ENCODE measurements at regions not wholly inside any gene's neighbourhood (a gene's known extent, or its start where the extent isn't known, plus 50 kb on each side); places are given as distances from the start of the nearest gene placed in this dataset.

DNA sequence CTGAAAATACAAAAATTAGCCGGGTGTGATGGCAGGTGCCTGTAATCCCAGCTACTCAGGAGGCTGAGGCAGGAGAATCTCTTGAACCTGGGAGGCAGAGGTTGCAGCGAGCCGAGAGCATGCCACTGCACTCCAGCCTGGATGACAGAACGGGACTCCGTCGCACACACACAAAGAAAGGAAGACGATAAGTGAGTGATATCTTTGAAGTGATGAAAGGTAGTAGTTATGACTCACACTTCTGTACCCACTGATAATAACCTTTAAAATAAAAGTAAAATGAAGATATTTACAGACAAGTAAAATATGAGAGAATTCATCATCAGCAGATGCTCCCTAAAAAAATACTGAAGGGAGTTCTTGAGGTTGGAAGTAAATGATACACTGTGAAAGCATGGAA lies 171.3 kb upstream of the CRY1 start:
- no peaks in the 10 kb centered on the region for H3K4me1 ChIP-seq (ENCODE audit: control insufficient read depth in 2 of 2, insufficient read depth in 2 of 2, low read length in 2 of 2)
- H3K9ac ChIP-seq (ENCODE audit: low read depth in 1 of 2, low read length in 2 of 2): no peak overlapping the region
- no peak overlapping the region for H3K27ac ChIP-seq (ENCODE audit: low read depth in 2 of 2, low read length in 2 of 2)
- no peaks in the 10 kb centered on the region for H3K9me3 ChIP-seq (ENCODE audit: control insufficient read depth in 2 of 2, low read length in 2 of 2)
- H3K4me3 ChIP-seq (ENCODE audit: low read length in 2 of 2): no peak overlapping the region
- no peaks in the 10 kb centered on the region for H3K27me3 ChIP-seq (ENCODE audit: control insufficient read depth in 2 of 2, insufficient read depth in 2 of 2, low read length in 2 of 2)
- no peaks in the 10 kb centered on the region for H3K36me3 ChIP-seq (ENCODE audit: control insufficient read depth in 2 of 2, insufficient read depth in 2 of 2, low read length in 2 of 2)

DNA sequence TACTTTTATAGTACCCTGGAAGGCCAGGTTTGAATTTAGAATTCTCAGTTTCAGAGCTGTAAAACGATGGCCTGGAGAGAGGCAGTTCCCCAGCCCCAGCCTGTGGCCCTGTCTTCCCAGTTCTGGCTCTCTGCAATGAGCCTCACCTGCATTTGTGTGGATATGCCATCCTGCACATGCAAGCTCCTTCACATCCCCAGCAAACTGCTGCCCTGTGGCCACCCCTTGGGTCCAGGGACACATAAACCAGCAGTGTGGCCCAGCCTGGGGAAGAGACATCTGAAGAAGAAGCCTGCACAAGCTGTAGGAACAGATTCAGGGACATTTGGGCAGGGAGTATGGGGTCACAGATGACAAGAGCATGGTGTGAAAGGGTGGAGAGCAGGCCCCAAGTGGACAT lies 174.3 kb upstream of the CRY1 start:
- H3K27me3 ChIP-seq (ENCODE audit: control insufficient read depth in 2 of 2, insufficient read depth in 2 of 2, low read length in 2 of 2): no peaks in the 10 kb centered on the region
- no peak overlapping the region for H3K4me3 ChIP-seq (ENCODE audit: low read length in 2 of 2)
- H3K4me1 ChIP-seq (ENCODE audit: control insufficient read depth in 2 of 2, insufficient read depth in 2 of 2, low read length in 2 of 2): no peaks in the 10 kb centered on the region
- H3K36me3 ChIP-seq (ENCODE audit: control insufficient read depth in 2 of 2, insufficient read depth in 2 of 2, low read length in 2 of 2): no peaks in the 10 kb centered on the region
- H3K9me3 ChIP-seq (ENCODE audit: control insufficient read depth in 2 of 2, low read length in 2 of 2): no peaks in the 10 kb centered on the region
- no peak overlapping the region for H3K27ac ChIP-seq (ENCODE audit: low read depth in 2 of 2, low read length in 2 of 2)
- H3K9ac ChIP-seq (ENCODE audit: low read depth in 1 of 2, low read length in 2 of 2): no peak overlapping the region

DNA sequence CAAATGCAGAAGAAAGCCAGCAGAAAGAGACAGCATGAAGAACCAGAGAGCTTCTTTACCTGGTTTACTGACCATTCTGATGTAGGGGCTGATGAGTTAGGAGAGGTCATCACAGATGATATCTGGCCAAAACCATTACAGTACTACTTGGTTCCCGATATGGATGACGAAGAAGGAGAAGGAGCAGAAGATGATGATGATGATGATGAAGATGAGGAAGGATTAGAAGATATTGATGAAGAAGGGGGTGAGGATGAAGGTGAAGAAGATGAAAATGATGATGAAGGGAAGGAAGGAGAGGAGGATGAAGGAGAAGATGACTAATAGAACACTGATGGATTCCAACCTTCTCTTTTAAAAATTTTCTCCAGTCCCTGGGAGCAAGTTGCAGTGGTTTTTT lies 178.2 kb upstream of the CRY1 start:
- Histone ChIP-seq H3K27me3 (ENCODE audit: control insufficient read depth in 2 of 2, insufficient read depth in 2 of 2, low read length in 2 of 2) (no peaks in the 10 kb centered on the region), H3K27ac (ENCODE audit: low read depth in 2 of 2, low read length in 2 of 2) (no peak overlapping the region), H3K9ac (ENCODE audit: low read depth in 1 of 2, low read length in 2 of 2) (no peak overlapping the region)

DNA sequence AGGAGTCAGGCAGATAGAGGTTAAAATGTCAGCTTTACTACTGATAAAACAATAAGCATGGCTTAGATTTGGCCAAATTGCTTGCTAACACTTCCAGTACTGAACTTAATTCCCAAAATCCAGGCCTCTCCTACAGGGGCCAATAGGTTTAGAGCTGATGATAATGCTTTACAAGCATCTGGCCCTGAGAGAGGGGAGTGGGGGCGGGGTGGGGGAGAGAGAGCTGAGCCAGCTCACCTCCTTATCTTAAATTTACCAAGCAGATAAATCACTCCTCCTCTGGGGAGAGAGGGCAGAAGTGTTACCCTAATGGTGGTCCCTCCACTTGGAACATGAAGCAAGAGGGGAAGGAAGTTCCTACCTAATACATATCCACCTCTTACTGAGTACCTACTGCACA lies 182.2 kb upstream of the CRY1 start:
- Histone ChIP-seq H3K27ac (ENCODE audit: low read depth in 2 of 2, low read length in 2 of 2) (no peak overlapping the region), H3K36me3 (ENCODE audit: control insufficient read depth in 2 of 2, insufficient read depth in 2 of 2, low read length in 2 of 2) (no peaks in the 10 kb centered on the region), H3K4me1 (ENCODE audit: control insufficient read depth in 2 of 2, insufficient read depth in 2 of 2, low read length in 2 of 2) (no peaks in the 10 kb centered on the region), H3K9ac (ENCODE audit: low read depth in 1 of 2, low read length in 2 of 2) (no peak overlapping the region), H3K9me3 (ENCODE audit: control insufficient read depth in 2 of 2, low read length in 2 of 2) (no peaks in the 10 kb centered on the region), H3K27me3 (ENCODE audit: control insufficient read depth in 2 of 2, insufficient read depth in 2 of 2, low read length in 2 of 2) (no peaks in the 10 kb centered on the region), H3K4me3 (ENCODE audit: low read length in 2 of 2) (no peak overlapping the region)

More for the DNA sequence above, 178.2 kb upstream of the CRY1 start:
- no peaks in the 10 kb centered on the region for H3K36me3 ChIP-seq (ENCODE audit: control insufficient read depth in 2 of 2, insufficient read depth in 2 of 2, low read length in 2 of 2)
- H3K4me1 ChIP-seq (ENCODE audit: control insufficient read depth in 2 of 2, insufficient read depth in 2 of 2, low read length in 2 of 2): no peaks in the 10 kb centered on the region
- H3K4me3 ChIP-seq (ENCODE audit: low read length in 2 of 2): no peak overlapping the region
- no peaks in the 10 kb centered on the region for H3K9me3 ChIP-seq (ENCODE audit: control insufficient read depth in 2 of 2, low read length in 2 of 2)

DNA sequence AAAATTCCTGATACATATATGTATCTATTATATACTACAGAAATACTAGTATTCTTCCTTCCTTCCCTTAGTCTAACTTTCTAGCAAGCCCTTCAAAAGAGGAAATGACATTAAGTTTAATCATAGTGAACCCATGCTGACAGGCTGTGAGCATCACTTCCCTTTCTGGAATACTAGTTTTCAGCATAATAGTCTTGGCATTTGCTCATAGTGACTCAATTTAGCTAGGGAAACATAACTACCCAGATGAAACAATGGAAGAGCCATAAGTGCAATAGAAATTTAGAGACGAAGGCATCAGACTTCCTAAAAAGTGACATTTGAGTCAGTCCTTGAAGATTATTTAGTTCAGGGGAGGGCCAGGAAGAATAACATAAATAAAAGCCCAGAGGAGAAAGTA lies 184.5 kb upstream of the CRY1 start:
- no peak overlapping the region for H3K27ac ChIP-seq (ENCODE audit: low read depth in 2 of 2, low read length in 2 of 2)
- H3K4me1 ChIP-seq (ENCODE audit: control insufficient read depth in 2 of 2, insufficient read depth in 2 of 2, low read length in 2 of 2): no peaks in the 10 kb centered on the region
- H3K27me3 ChIP-seq (ENCODE audit: control insufficient read depth in 2 of 2, insufficient read depth in 2 of 2, low read length in 2 of 2): no peaks in the 10 kb centered on the region
- no peak overlapping the region for H3K4me3 ChIP-seq (ENCODE audit: low read length in 2 of 2)
- H3K36me3 ChIP-seq (ENCODE audit: control insufficient read depth in 2 of 2, insufficient read depth in 2 of 2, low read length in 2 of 2): no peaks in the 10 kb centered on the region
- no peak overlapping the region for H3K9ac ChIP-seq (ENCODE audit: low read depth in 1 of 2, low read length in 2 of 2)
- no peaks in the 10 kb centered on the region for H3K9me3 ChIP-seq (ENCODE audit: control insufficient read depth in 2 of 2, low read length in 2 of 2)

DNA sequence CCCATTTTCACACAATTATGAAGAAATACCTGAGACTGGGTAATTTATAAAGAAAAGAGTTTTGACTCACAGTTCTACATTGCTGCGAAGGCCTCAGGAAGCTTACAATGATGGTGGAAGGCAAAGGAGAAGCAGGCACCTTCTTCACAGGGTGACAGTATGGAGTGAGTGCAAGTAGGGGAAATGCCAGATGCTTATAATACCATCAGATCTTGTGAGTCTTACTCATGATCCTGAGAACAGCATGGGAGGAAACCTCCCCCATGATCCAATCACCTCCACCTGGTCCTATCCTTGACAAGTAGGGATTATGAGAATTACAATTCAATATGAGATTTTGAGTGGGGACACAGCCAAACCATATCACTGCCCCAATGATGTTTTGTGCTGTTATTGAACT lies 189.3 kb upstream of the CRY1 start:
- Histone ChIP-seq H3K4me1 (ENCODE audit: control insufficient read depth in 2 of 2, insufficient read depth in 2 of 2, low read length in 2 of 2) (no peaks in the 10 kb centered on the region), H3K4me3 (ENCODE audit: low read length in 2 of 2) (no peak overlapping the region), H3K36me3 (ENCODE audit: control insufficient read depth in 2 of 2, insufficient read depth in 2 of 2, low read length in 2 of 2) (no peaks in the 10 kb centered on the region), H3K9me3 (ENCODE audit: control insufficient read depth in 2 of 2, low read length in 2 of 2) (peaks cover 2 to 3% of the 10 kb centered on the region in 2 donors), H3K9ac (ENCODE audit: low read depth in 1 of 2, low read length in 2 of 2) (no peak overlapping the region), H3K27ac (ENCODE audit: low read depth in 2 of 2, low read length in 2 of 2) (no peak overlapping the region), H3K27me3 (ENCODE audit: control insufficient read depth in 2 of 2, insufficient read depth in 2 of 2, low read length in 2 of 2) (no peaks in the 10 kb centered on the region)

DNA sequence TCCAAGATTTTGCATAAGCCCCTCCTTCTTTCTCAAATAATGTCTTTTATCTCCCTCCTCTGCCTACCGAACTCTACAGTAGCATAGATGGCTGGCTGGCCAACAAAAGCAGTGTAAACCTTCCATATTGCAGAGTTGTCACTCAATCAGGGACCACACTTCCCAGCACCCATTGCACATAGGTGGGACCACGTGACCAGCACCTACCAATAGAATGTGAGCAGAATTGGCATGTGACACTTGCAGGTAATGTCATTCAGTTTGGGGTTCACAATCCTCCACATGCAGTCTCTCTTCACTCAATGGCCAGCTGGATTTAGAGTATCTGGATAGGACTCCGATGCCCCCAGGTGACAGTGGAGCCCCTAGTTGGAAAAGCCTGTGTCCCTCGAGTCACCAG lies 190.3 kb upstream of the CRY1 start:
- Histone ChIP-seq H3K36me3 (ENCODE audit: control insufficient read depth in 2 of 2, insufficient read depth in 2 of 2, low read length in 2 of 2) (no peaks in the 10 kb centered on the region), H3K27me3 (ENCODE audit: control insufficient read depth in 2 of 2, insufficient read depth in 2 of 2, low read length in 2 of 2) (no peaks in the 10 kb centered on the region), H3K9ac (ENCODE audit: low read depth in 1 of 2, low read length in 2 of 2) (no peak overlapping the region)

DNA sequence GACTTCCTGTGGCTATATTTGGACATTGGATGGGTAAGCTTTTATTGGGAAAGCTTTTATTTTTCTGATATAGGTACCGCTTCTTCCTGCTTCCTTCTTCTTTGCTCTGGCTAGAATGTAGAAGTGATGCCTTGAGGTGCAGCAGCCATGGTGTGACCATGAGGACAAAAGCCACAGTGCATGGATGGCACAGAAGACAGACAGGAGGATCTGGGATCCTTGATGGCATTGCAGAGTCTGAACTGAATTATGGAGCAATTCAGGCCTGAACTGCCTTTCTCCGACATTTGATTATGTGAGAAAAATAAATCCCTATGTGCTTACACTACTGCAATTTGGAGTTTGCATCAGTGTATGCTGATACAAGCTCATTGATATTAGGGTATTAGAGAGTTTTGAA lies 191.3 kb upstream of the CRY1 start:
- H3K27me3 ChIP-seq (ENCODE audit: control insufficient read depth in 2 of 2, insufficient read depth in 2 of 2, low read length in 2 of 2): no peaks in the 10 kb centered on the region
- H3K27ac ChIP-seq (ENCODE audit: low read depth in 2 of 2, low read length in 2 of 2): no peak overlapping the region
- no peaks in the 10 kb centered on the region for H3K36me3 ChIP-seq (ENCODE audit: control insufficient read depth in 2 of 2, insufficient read depth in 2 of 2, low read length in 2 of 2)
- H3K4me3 ChIP-seq (ENCODE audit: low read length in 2 of 2): no peak overlapping the region
- peaks cover 2 to 3% of the 10 kb centered on the region in 2 donors for H3K9me3 ChIP-seq (ENCODE audit: control insufficient read depth in 2 of 2, low read length in 2 of 2)
- H3K4me1 ChIP-seq (ENCODE audit: control insufficient read depth in 2 of 2, insufficient read depth in 2 of 2, low read length in 2 of 2): no peaks in the 10 kb centered on the region
- no peak overlapping the region for H3K9ac ChIP-seq (ENCODE audit: low read depth in 1 of 2, low read length in 2 of 2)

More for the DNA sequence above, 190.3 kb upstream of the CRY1 start:
- H3K4me3 ChIP-seq (ENCODE audit: low read length in 2 of 2): no peak overlapping the region
- no peak overlapping the region for H3K27ac ChIP-seq (ENCODE audit: low read depth in 2 of 2, low read length in 2 of 2)
- no peaks in the 10 kb centered on the region for H3K4me1 ChIP-seq (ENCODE audit: control insufficient read depth in 2 of 2, insufficient read depth in 2 of 2, low read length in 2 of 2)
- H3K9me3 ChIP-seq (ENCODE audit: control insufficient read depth in 2 of 2, low read length in 2 of 2): peaks cover 2 to 3% of the 10 kb centered on the region in 2 donors

DNA sequence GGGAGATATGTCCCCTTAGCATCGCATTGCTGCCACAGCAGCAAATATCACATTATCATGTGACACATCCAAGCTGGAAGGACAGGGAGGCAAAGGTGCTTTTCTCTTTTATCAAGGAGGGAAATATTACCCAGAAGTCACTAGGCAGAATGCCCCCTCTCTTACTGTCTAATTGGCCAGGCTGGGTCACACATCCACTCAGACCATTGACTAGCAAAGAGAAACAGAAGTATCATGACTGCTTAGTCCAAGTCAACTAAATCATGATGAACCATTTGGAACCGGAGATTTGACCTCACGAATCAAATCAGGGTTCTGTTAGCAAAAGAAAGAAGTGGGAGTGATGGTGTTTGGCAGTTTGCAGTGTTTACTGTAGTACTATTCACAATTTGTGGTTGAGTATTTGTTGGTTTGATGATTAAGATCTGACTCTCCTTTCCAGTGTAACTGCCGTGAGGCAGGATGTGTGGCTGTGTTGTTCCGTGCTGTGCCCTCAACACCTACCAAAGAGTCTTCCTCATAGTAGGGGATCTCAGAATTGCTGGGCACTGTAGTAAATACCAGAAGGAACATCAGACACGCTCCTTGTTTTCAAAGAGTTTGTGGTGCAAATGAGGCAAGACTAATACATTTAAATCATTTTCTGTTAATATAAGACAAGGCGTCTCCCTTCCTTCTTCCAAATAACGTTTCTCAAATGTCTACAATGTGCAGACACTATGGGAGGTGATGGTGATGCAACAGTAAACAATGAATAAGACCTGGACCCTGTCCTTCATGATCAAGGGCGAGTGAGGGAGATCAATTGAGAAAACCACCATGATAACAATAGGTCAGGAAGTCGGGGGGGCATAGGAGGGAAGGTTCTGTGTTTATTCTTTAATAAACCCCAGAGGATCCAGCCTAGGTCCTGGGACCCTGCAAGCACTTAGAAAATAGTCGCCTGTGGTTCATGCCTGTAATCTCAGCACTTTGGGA lies 194.4 kb upstream of the CRY1 start:
- Histone ChIP-seq H3K9me3 (ENCODE audit: control insufficient read depth in 2 of 2, low read length in 2 of 2) (peaks cover 2 to 3% of the 10 kb centered on the region in 2 donors), H3K36me3 (ENCODE audit: control insufficient read depth in 2 of 2, insufficient read depth in 2 of 2, low read length in 2 of 2) (no peaks in the 10 kb centered on the region), H3K27me3 (ENCODE audit: control insufficient read depth in 2 of 2, insufficient read depth in 2 of 2, low read length in 2 of 2) (no peaks in the 10 kb centered on the region), H3K4me1 (ENCODE audit: control insufficient read depth in 2 of 2, insufficient read depth in 2 of 2, low read length in 2 of 2) (no peaks in the 10 kb centered on the region), H3K4me3 (ENCODE audit: low read length in 2 of 2) (no peak overlapping the region), H3K27ac (ENCODE audit: low read depth in 2 of 2, low read length in 2 of 2) (no peak overlapping the region), H3K9ac (ENCODE audit: low read depth in 1 of 2, low read length in 2 of 2) (no peak overlapping the region)

DNA sequence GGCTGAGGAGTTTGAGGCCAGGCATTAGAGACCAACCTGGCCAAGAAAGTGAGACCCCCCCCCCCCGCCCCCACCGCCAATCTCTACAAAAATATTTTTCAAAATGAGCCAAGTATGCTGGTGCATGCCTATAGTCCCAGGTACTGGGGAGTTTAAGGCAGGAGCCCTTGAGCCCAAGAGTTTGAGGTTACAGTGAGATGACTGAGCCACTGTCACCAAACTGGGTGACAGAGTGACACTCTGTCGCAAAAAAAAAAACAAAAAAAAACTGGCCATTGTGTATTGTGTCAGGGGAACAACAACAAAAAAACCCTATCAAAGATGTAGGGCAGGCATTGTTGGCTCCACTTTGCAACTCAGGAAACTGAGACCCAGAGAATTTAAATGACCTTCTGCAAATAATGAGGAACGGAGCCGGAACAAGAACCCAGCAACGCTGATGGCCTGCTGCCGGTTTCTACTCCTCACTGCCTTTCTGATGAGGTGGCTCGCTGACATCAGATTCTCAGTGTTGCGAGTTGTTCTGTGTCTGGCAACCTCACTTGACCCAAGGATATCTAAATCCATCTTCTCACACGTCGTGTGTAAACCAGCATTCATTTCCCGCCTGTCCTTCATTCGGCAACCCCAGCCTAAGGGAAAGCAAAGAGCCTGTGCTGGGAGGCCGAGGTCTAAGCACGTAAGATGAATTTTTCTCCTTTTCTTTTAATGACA lies 195.2 kb upstream of the CRY1 start:
- Histone ChIP-seq H3K4me1 (ENCODE audit: control insufficient read depth in 2 of 2, insufficient read depth in 2 of 2, low read length in 2 of 2) (no peaks in the 10 kb centered on the region), H3K9me3 (ENCODE audit: control insufficient read depth in 2 of 2, low read length in 2 of 2) (peaks cover 2 to 3% of the 10 kb centered on the region in 2 donors), H3K4me3 (ENCODE audit: low read length in 2 of 2) (no peak overlapping the region), H3K27me3 (ENCODE audit: control insufficient read depth in 2 of 2, insufficient read depth in 2 of 2, low read length in 2 of 2) (no peaks in the 10 kb centered on the region), H3K36me3 (ENCODE audit: control insufficient read depth in 2 of 2, insufficient read depth in 2 of 2, low read length in 2 of 2) (no peaks in the 10 kb centered on the region), H3K9ac (ENCODE audit: low read depth in 1 of 2, low read length in 2 of 2) (no peak overlapping the region), H3K27ac (ENCODE audit: low read depth in 2 of 2, low read length in 2 of 2) (no peak overlapping the region)

All from mucosa of rectum (tissue), 2 donors.